Ramos (cell line): ENCODE measurements at regions not wholly inside any gene's neighbourhood (a gene's known extent, or its start where the extent isn't known, plus 50 kb on each side); places are given as distances from the start of the nearest gene placed in this dataset.

ENCODE experiments used
- in situ Hi-C: fragments of 300-500 bp; cut with MboI; formaldehyde crosslinking; loops from one replicate; pipeline ENCODE4 v1.14.3; 2022; ENCODE audit warnings: low sequenced_read_pairs; ENCODE audit not compliant: unreplicated experiment

- in situ Hi-C loops = no loop called here
These were observed 533.4 kb upstream of the ID2 start for GRCh38 chr2:8148260-8149006.

GRCh38 chr2:8149007-8149405 is 532.9 kb upstream of the ID2 start:
- in situ Hi-C loops = no loop called here

- in situ Hi-C loops = no loop called here
These were observed 531.8 kb upstream of the ID2 start for GRCh38 chr2:8149985-8150539.

- in situ Hi-C loops = no loop called here
These were observed 530.0 kb upstream of the ID2 start for GRCh38 chr2:8151888-8152287.

- in situ Hi-C loops = no loop called here
These were observed 529.2 kb upstream of the ID2 start for GRCh38 chr2:8152392-8153257.

- in situ Hi-C loops = no loop called here
These were observed 528.6 kb upstream of the ID2 start for GRCh38 chr2:8153258-8153718.

- in situ Hi-C loops = no loop called here
These were observed 527.6 kb upstream of the ID2 start for GRCh38 chr2:8154270-8154669.

- in situ Hi-C loops = no loop called here
These were observed 526.9 kb upstream of the ID2 start for GRCh38 chr2:8154936-8155335.

- in situ Hi-C loops = no loop called here
These were observed 524.0 kb upstream of the ID2 start for GRCh38 chr2:8157621-8158430.

- in situ Hi-C loops = no loop called here
These were observed 523.1 kb upstream of the ID2 start for GRCh38 chr2:8158711-8159110.

- in situ Hi-C loops = no loop called here
These were observed 522.5 kb upstream of the ID2 start for GRCh38 chr2:8159211-8159965.

- in situ Hi-C loops = no loop called here
These were observed 521.8 kb upstream of the ID2 start for GRCh38 chr2:8159966-8160603.

- in situ Hi-C loops = no loop called here
These were observed 520.9 kb upstream of the ID2 start for GRCh38 chr2:8160959-8161358.

GRCh38 chr2:8162552-8162951 is 519.3 kb upstream of the ID2 start:
- in situ Hi-C loops = no loop called here

GRCh38 chr2:8165550-8165949 is 516.3 kb upstream of the ID2 start:
- in situ Hi-C loops = no loop called here

GRCh38 chr2:8168022-8168717 is 513.7 kb upstream of the ID2 start:
- in situ Hi-C loops = no loop called here

GRCh38 chr2:8168876-8169424 is 512.9 kb upstream of the ID2 start:
- in situ Hi-C loops = no loop called here

- in situ Hi-C loops = no loop called here
These were observed 512.4 kb upstream of the ID2 start for GRCh38 chr2:8169443-8169842.
